Endothelial cell of umbilical vein (primary cell): ENCODE measurements at regions not wholly inside any gene's neighbourhood (a gene's known extent, or its start where the extent isn't known, plus 50 kb on each side); places are given as distances from the start of the nearest gene placed in this dataset.

Source experiments
- BruUV-seq: library from RNA; stranded (reverse); fragments of 400-500 nt; replicated peaks from 2 replicates; lab custom pipeline; 2021; lab: Mats Ljungman, UMichigan
- CTCF ChIA-PET: fragments of 300-600, 350-600 bp; sonication (Branson Sonifier 250); formaldehyde crosslinking; loops from one replicate; lab custom pipeline; 2021; ENCODE audit warnings: antibody characterized with exemption, inconsistent platforms; lab: Charles Lee
- POLR2A ChIA-PET: fragments of 300-600, 350-600 bp; sonication (Branson Sonifier 250); formaldehyde crosslinking; loops from one replicate; lab custom pipeline; 2021; ENCODE audit warnings: antibody characterized with exemption, inconsistent platforms; lab: Charles Lee
- DNase-seq: peaks from one replicate; pipeline ENCODE4 v3.0.0-alpha.2; 2011; ENCODE audit warnings: low read depth, low spot score
- FAIRE-seq: peaks from 2 replicates; lab custom pipeline; 2011; peaks lifted over from hg19 to GRCh38; lab: Jason Lieb, UNC
- H2AFZ ChIP-seq: 2 replicates; pipeline ENCODE4 v1.6.0; 2012; ENCODE audit warnings: low read depth, low read length, control low read depth, inconsistent platforms
- H3K27ac ChIP-seq: 2 replicates; pipeline ENCODE4 v1.5.1; 2011; ENCODE audit warnings: low read depth, mild to moderate bottlenecking, control low read depth, low read length, moderate library complexity; ENCODE audit not compliant: insufficient read depth
- H3K27me3 ChIP-seq, 2 experiments: 2 replicates each; pipeline versions ENCODE4 v1.6.0 to v1.6.1; 2011; ENCODE audit warnings: low read length in 2 of 2, mixed read lengths in 1 of 2; ENCODE audit not compliant: control insufficient read depth in 2 of 2, insufficient read depth in 2 of 2
- H3K36me3 ChIP-seq, 2 experiments: 2 replicates in 1 of 2; 3 replicates in 1 of 2; pipeline ENCODE4 v1.5.1; 2011; ENCODE audit warnings: low read length in 2 of 2, mild to moderate bottlenecking in 1 of 2, moderate library complexity in 1 of 2; ENCODE audit not compliant: control insufficient read depth in 2 of 2, insufficient read depth in 2 of 2; ENCODE audit errors: extremely low read depth in 1 of 2
- H3K4me1 ChIP-seq: 3 replicates; pipeline ENCODE4 v1.5.1; 2011; ENCODE audit warnings: mild to moderate bottlenecking, low read length; ENCODE audit not compliant: control insufficient read depth, insufficient read depth; ENCODE audit errors: extremely low read depth
- H3K4me2 ChIP-seq: 2 replicates; pipeline ENCODE4 v1.6.1; 2011; ENCODE audit warnings: low read length, control low read depth, mixed read lengths; ENCODE audit not compliant: insufficient read depth
- H3K4me3 ChIP-seq, 3 experiments: fragments of 200-600 bp in 1 of 3; sonication (generic), shearing (Covaris generic) in 1 of 3; replicated peaks in 1 of 3; 2 replicates each; pipeline ENCODE4 v1.5.1; 2011 to 2016; ENCODE audit warnings: control low read depth in 3 of 3, low read length in 3 of 3, mild to moderate bottlenecking in 2 of 3, inconsistent platforms in 1 of 3, low read depth in 1 of 3, moderate library complexity in 1 of 3; ENCODE audit not compliant: insufficient read depth in 1 of 3
- H3K79me2 ChIP-seq: 2 replicates; pipeline ENCODE4 v1.6.0; 2012; ENCODE audit warnings: low read length, inconsistent platforms; ENCODE audit not compliant: control insufficient read depth, insufficient read depth
- H3K9ac ChIP-seq: replicated peaks from 2 replicates; pipeline ENCODE3; 2011; ENCODE audit warnings: low read length, control low read depth; ENCODE audit not compliant: insufficient read depth; ENCODE audit errors: extremely low read depth
- H3K9me1 ChIP-seq: replicated peaks from 3 replicates; pipeline ENCODE4 v1.6.0; 2011; ENCODE audit warnings: mild to moderate bottlenecking, low read length; ENCODE audit not compliant: control insufficient read depth, insufficient read depth; ENCODE audit errors: extremely low read depth
- H3K9me3 ChIP-seq: replicated peaks from 2 replicates; pipeline ENCODE4 v1.5.1; 2012; ENCODE audit warnings: low read length, inconsistent platforms; ENCODE audit not compliant: control insufficient read depth, insufficient read depth
- H4K20me1 ChIP-seq: replicated peaks from 2 replicates; pipeline ENCODE3; 2011; ENCODE audit warnings: mild to moderate bottlenecking, low read length; ENCODE audit not compliant: control insufficient read depth, insufficient read depth; ENCODE audit errors: extremely low read depth
- EZH2 ChIP-seq: IDR thresholded peaks from 2 replicates; pipeline ENCODE4 v1.6.1; 2012; ENCODE audit warnings: borderline replicate concordance, low read depth, mild to moderate bottlenecking, moderate library complexity, low read length, inconsistent platforms; ENCODE audit not compliant: severe bottlenecking
- FOS ChIP-seq: IDR thresholded peaks from 2 replicates; pipeline ENCODE4 v1.6.1; 2011; ENCODE audit warnings: mild to moderate bottlenecking, low read length, moderate library complexity, borderline replicate concordance; ENCODE audit not compliant: insufficient read depth
- GATA2 ChIP-seq: IDR thresholded peaks from 2 replicates; pipeline ENCODE4 v1.7.0; 2011; ENCODE audit warnings: low read depth, mild to moderate bottlenecking, moderate library complexity, mixed read lengths, low read length; ENCODE audit not compliant: insufficient read length, insufficient read depth
- JUN ChIP-seq: IDR thresholded peaks from 2 replicates; pipeline ENCODE4 v1.6.1; 2011; ENCODE audit warnings: borderline replicate concordance, low read depth; ENCODE audit not compliant: insufficient read length, insufficient read depth
- MYC ChIP-seq: IDR thresholded peaks from one replicate; pipeline ENCODE4 v1.6.1; 2011; ENCODE audit warnings: mild to moderate bottlenecking, low read depth, low read length
- POLR2A ChIP-seq: IDR thresholded peaks from 2 replicates; pipeline ENCODE4 v1.6.1; 2012; ENCODE audit warnings: low read depth, mild to moderate bottlenecking, control low read depth, low read length
- POLR2AphosphoS5 ChIP-seq: IDR thresholded peaks from 2 replicates; pipeline ENCODE4 v1.6.1; 2012; ENCODE audit warnings: low read depth, mild to moderate bottlenecking, control low read depth, low read length, moderate library complexity; ENCODE audit not compliant: insufficient read depth
- dilution Hi-C: fragments of 300-500 bp; cut with MboI; formaldehyde crosslinking; loops from one replicate; pipeline ENCODE4 v1.15.0; 2019; ENCODE audit warnings: low sequenced_read_pairs; ENCODE audit not compliant: extremely low pct_ligation_motif_present
- intact Hi-C: fragments of 100-400 bp; cut with micrococcal nuclease; formaldehyde crosslinking; loops from one replicate; pipeline ENCODE4 v1.10.0; 2022
- TF ChIP-seq, protein P1 (sequence below), 2 donors: IDR thresholded peaks; 1 replicate in 1 of 2; 2 replicates in 1 of 2; pipeline ENCODE4 v1.5.1; 2011; ENCODE audit warnings: low read length in 2 of 2, mild to moderate bottlenecking in 2 of 2, moderate library complexity in 2 of 2, control low read depth in 1 of 2, inconsistent platforms in 1 of 2, low read depth in 1 of 2; ENCODE audit not compliant: insufficient read depth in 1 of 2; ENCODE audit errors: extremely low read depth in 1 of 2
- TF ChIP-seq, protein P2 (sequence below): IDR thresholded peaks from 2 replicates; pipeline ENCODE4 v1.6.1; 2011; ENCODE audit not compliant: insufficient read depth, insufficient read length

DNA sequence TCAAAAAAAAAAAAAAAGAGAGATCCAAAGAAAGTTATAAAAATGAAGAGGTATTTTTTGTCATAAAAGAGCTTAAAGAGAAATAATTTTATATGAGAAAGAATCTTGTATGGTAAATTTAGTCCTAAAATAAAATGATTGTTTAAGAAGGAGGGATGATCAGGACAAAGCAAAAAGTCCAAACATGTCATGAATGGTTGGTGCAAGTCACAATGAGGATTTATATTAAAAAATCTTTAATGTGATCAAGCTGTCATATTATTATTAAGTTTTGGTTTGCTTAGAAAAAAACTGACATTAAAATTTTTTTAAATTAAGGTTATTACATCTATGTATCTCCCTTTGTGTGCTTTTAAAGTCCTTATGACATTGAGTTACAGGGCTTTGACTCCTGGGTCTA lies 220.4 kb downstream of the TMEM26 start:
- no peaks in the 10 kb centered on the region for H3K36me3 ChIP-seq
- H3K9ac ChIP-seq, result no peak overlapping the region
- H3K4me2 ChIP-seq, result no peak overlapping the region
- H3K9me1 ChIP-seq, result no peaks in the 10 kb centered on the region
- H3K27ac ChIP-seq, result no peak overlapping the region
- FAIRE-seq (no peak), DNase-seq (no peak)
- no peak overlapping the region for H2AFZ ChIP-seq
- TF ChIP-seq FOS (no peak), POLR2AphosphoS5 (no peak), MYC (no peak), GATA2 (no peak), POLR2A (no peak), EZH2 (no peak), JUN (no peak)
- TF ChIP-seq, protein P1, sequence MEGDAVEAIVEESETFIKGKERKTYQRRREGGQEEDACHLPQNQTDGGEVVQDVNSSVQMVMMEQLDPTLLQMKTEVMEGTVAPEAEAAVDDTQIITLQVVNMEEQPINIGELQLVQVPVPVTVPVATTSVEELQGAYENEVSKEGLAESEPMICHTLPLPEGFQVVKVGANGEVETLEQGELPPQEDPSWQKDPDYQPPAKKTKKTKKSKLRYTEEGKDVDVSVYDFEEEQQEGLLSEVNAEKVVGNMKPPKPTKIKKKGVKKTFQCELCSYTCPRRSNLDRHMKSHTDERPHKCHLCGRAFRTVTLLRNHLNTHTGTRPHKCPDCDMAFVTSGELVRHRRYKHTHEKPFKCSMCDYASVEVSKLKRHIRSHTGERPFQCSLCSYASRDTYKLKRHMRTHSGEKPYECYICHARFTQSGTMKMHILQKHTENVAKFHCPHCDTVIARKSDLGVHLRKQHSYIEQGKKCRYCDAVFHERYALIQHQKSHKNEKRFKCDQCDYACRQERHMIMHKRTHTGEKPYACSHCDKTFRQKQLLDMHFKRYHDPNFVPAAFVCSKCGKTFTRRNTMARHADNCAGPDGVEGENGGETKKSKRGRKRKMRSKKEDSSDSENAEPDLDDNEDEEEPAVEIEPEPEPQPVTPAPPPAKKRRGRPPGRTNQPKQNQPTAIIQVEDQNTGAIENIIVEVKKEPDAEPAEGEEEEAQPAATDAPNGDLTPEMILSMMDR (IDR thresholded peaks at IDR 0.05; ENCODE audit: extremely low read depth in 1 of 2, insufficient read depth in 1 of 2, low read depth in 1 of 2, low read length in 2 of 2), result no peak
- TF ChIP-seq, protein P2, sequence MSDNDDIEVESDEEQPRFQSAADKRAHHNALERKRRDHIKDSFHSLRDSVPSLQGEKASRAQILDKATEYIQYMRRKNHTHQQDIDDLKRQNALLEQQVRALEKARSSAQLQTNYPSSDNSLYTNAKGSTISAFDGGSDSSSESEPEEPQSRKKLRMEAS, result no peak
- CTCF ChIA-PET, result interaction anchor here (0.6 to 0.8 kb wide), 2 partner anchors 32 to 42 kb away, joined by 3 read pairs; no protein-coding TSS in a partner anchor
- no peaks in the 10 kb centered on the region for H3K4me1 ChIP-seq
- dilution Hi-C loops (no loop called here), intact Hi-C loops (no loop called here)
- no TSS peak for BruUV-seq
- no peak overlapping the region for H3K4me3 ChIP-seq
- H4K20me1 ChIP-seq, result no peaks in the 10 kb centered on the region
- H3K27me3 ChIP-seq, result peaks cover 0 to 3% of the 10 kb centered on the region in 2 experiments
- no peaks in the 10 kb centered on the region for H3K79me2 ChIP-seq
- H3K9me3 ChIP-seq, result no peaks in the 10 kb centered on the region
- POLR2A ChIA-PET, result no interaction called here
